GM12878 (cell line): ENCODE measurements at regions not wholly inside any gene's neighbourhood (a gene's known extent, or its start where the extent isn't known, plus 50 kb on each side); places are given as distances from the start of the nearest gene placed in this dataset.

Source experiments
- ATAC-seq: fragments of 200-7000 bp; cut with Tn5 transposase; 3 replicates; pipeline ENCODE4 v1.9.1; 2020; ENCODE audit warnings: mild to moderate bottlenecking, moderate library complexity
- BruUV-seq: library from RNA; stranded (reverse); fragments of 400-500 nt; replicated peaks from 2 replicates; lab custom pipeline; 2021; lab: Mats Ljungman, UMichigan
- CTCF ChIA-PET: fragments of 300-600 bp; sonication (Branson Sonifier 250); formaldehyde crosslinking; extraction: SDS; loops from one replicate; lab custom pipeline; 2021; ENCODE audit warnings: inconsistent platforms; lab: Yijun Ruan, JAX
- POLR2A ChIA-PET: fragments of 350-600 bp; formaldehyde crosslinking; extraction: SDS; loops from one replicate; lab custom pipeline; 2021; ENCODE audit warnings: inconsistent platforms; lab: Charles Lee
- RAD21 ChIA-PET: fragments of 300-600 bp; sonication (Branson Sonifier 250); formaldehyde crosslinking; loops from one replicate; lab custom pipeline; 2023; ENCODE audit warnings: antibody characterized with exemption; ENCODE audit not compliant: unreplicated experiment; lab: Charles Lee
- SMC1A ChIA-PET: fragments of 300-600 bp; sonication (Branson Sonifier 250); formaldehyde crosslinking; loops from one replicate; lab custom pipeline; 2023; ENCODE audit not compliant: unreplicated experiment, uncharacterized antibody; lab: Charles Lee
- DNase-seq: peaks from one replicate; pipeline ENCODE4 v3.0.0-alpha.2; 2011; ENCODE audit warnings: low read depth, low spot score
- FAIRE-seq: peaks from 3 replicates; lab custom pipeline; 2011; peaks lifted over from hg19 to GRCh38; lab: Jason Lieb, UNC
- H2AFZ ChIP-seq: 2 replicates; pipeline ENCODE4 v1.6.0; 2011; ENCODE audit warnings: low read depth, low read length, control low read depth; ENCODE audit not compliant: control insufficient read depth
- H3K27ac ChIP-seq: 2 replicates; pipeline ENCODE4 v1.5.1; 2011; ENCODE audit warnings: control low read depth; ENCODE audit not compliant: control insufficient read depth, insufficient read depth
- H3K27me3 ChIP-seq, 2 experiments: replicated peaks in 1 of 2; 2 replicates each; pipeline versions ENCODE4 v1.6.0 to v1.6.1; 2011; ENCODE audit warnings: low read length in 1 of 2; ENCODE audit not compliant: control insufficient read depth in 2 of 2, insufficient read depth in 2 of 2
- H3K36me3 ChIP-seq, 2 experiments: 2 replicates each; pipeline ENCODE4 v1.5.1; 2011; ENCODE audit warnings: low read length in 1 of 2; ENCODE audit not compliant: control insufficient read depth in 2 of 2, insufficient read depth in 2 of 2
- H3K4me1 ChIP-seq: 2 replicates; pipeline ENCODE4 v1.6.1; 2011; ENCODE audit warnings: mild to moderate bottlenecking, low read length, moderate library complexity, mixed read lengths; ENCODE audit not compliant: control insufficient read depth, insufficient read depth
- H3K4me2 ChIP-seq: 2 replicates; pipeline ENCODE4 v1.6.0; 2011; ENCODE audit warnings: control low read depth; ENCODE audit not compliant: control insufficient read depth, insufficient read depth
- H3K4me3 ChIP-seq: fragments of 200-600 bp; sonication (generic); 2 replicates; pipeline ENCODE4 v1.5.1; 2016
- H3K79me2 ChIP-seq: 2 replicates; pipeline ENCODE4 v1.6.0; 2011; ENCODE audit warnings: low read length; ENCODE audit not compliant: control insufficient read depth, insufficient read depth
- H3K9ac ChIP-seq: 2 replicates; pipeline ENCODE4 v1.8.0; 2011; ENCODE audit warnings: low read length, control low read depth, mixed read lengths; ENCODE audit not compliant: control insufficient read depth, insufficient read depth
- H3K9me3 ChIP-seq: replicated peaks from 3 replicates; pipeline ENCODE4 v1.5.1; 2011; ENCODE audit warnings: mild to moderate bottlenecking, low read length; ENCODE audit not compliant: control insufficient read depth, insufficient read depth
- H4K20me1 ChIP-seq: 2 replicates; pipeline ENCODE4 v1.6.0; 2011; ENCODE audit not compliant: control insufficient read depth, insufficient read depth
- BHLHE40 ChIP-seq, 2 experiments: fragments of 450-650 bp in 1 of 2; IDR thresholded peaks; 2 replicates each; pipeline ENCODE4 v1.6.1; 2011 to 2017; ENCODE audit warnings: low read depth in 2 of 2, borderline replicate concordance in 1 of 2, improper control_type of control experiment in 1 of 2, low read length in 1 of 2, mild to moderate bottlenecking in 1 of 2
- BMI1 ChIP-seq: fragments of 450-650 bp; IDR thresholded peaks from 2 replicates; pipeline ENCODE4 v1.6.1; 2016; ENCODE audit warnings: mild to moderate bottlenecking, moderate library complexity, borderline replicate concordance
- BRCA1 ChIP-seq: IDR thresholded peaks from 2 replicates; pipeline ENCODE4 v1.6.1; 2011; ENCODE audit warnings: low read depth, low read length, improper control_type of control experiment
- CHD1 ChIP-seq: IDR thresholded peaks from 2 replicates; pipeline ENCODE4 v1.6.1; 2012; ENCODE audit warnings: low read depth, low read length, improper control_type of control experiment
- DPF2 ChIP-seq: fragments of 450-650 bp; IDR thresholded peaks from 2 replicates; pipeline ENCODE4 v1.6.1; 2017; ENCODE audit warnings: mild to moderate bottlenecking
- E4F1 ChIP-seq: fragments of 450-650 bp; IDR thresholded peaks from 2 replicates; pipeline ENCODE4 v1.6.1; 2018; ENCODE audit warnings: borderline replicate concordance, mild to moderate bottlenecking; ENCODE audit not compliant: partially characterized antibody
- GATAD2B ChIP-seq: fragments of 450-650 bp; conservative IDR thresholded peaks from 2 replicates; pipeline ENCODE4 v1.6.1; 2017; ENCODE audit warnings: low read depth, mild to moderate bottlenecking, moderate library complexity
- IKZF1 ChIP-seq: fragments of 450-650 bp; conservative IDR thresholded peaks from 2 replicates; pipeline ENCODE4 v1.6.1; 2017; ENCODE audit warnings: antibody characterized with exemption, mild to moderate bottlenecking
- JUND ChIP-seq: IDR thresholded peaks from 2 replicates; pipeline ENCODE4 v1.6.1; 2012; ENCODE audit warnings: low read depth, mild to moderate bottlenecking, low read length, improper control_type of control experiment, moderate library complexity
- KDM1A ChIP-seq: fragments of 200-600 bp; sonication (generic); IDR thresholded peaks from 2 replicates; pipeline ENCODE4 v1.6.1; 2016; ENCODE audit warnings: borderline replicate concordance
- NR2C1 ChIP-seq: fragments of 450-650 bp; IDR thresholded peaks from 2 replicates; pipeline ENCODE4 v1.6.1; 2017; ENCODE audit warnings: antibody characterized with exemption, mild to moderate bottlenecking, moderate library complexity
- RAD21 ChIP-seq: IDR thresholded peaks from 2 replicates; pipeline ENCODE4 v1.6.1; 2011; ENCODE audit warnings: mild to moderate bottlenecking, low read depth, low read length, moderate library complexity; ENCODE audit not compliant: insufficient read depth
- ZBED1 ChIP-seq: IDR thresholded peaks from 2 replicates; pipeline ENCODE4 v1.6.1; 2016; ENCODE audit warnings: borderline replicate concordance
- WGBS: methylation state at CpG from one replicate; pipeline ENCODE4 v1.1.6; 2016; ENCODE audit warnings: low lambda C conversion rate; ENCODE audit not compliant: insufficient replicate concordance, insufficient coverage; ENCODE audit errors: missing lambda C conversion rate; 5-methylcytosine and 5-hydroxymethylcytosine counted together
- in situ Hi-C: fragments of 300-500 bp; cut with MboI; formaldehyde crosslinking; loops from 9 replicates; pipeline ENCODE4 v1.14.3; 2018; ENCODE audit warnings: mixed read lengths
- intact Hi-C: fragments of 100-400 bp; cut with micrococcal nuclease; formaldehyde crosslinking; loops from one replicate; pipeline ENCODE4 v1.14.2; 2022; ENCODE audit not compliant: unreplicated experiment

DNA sequence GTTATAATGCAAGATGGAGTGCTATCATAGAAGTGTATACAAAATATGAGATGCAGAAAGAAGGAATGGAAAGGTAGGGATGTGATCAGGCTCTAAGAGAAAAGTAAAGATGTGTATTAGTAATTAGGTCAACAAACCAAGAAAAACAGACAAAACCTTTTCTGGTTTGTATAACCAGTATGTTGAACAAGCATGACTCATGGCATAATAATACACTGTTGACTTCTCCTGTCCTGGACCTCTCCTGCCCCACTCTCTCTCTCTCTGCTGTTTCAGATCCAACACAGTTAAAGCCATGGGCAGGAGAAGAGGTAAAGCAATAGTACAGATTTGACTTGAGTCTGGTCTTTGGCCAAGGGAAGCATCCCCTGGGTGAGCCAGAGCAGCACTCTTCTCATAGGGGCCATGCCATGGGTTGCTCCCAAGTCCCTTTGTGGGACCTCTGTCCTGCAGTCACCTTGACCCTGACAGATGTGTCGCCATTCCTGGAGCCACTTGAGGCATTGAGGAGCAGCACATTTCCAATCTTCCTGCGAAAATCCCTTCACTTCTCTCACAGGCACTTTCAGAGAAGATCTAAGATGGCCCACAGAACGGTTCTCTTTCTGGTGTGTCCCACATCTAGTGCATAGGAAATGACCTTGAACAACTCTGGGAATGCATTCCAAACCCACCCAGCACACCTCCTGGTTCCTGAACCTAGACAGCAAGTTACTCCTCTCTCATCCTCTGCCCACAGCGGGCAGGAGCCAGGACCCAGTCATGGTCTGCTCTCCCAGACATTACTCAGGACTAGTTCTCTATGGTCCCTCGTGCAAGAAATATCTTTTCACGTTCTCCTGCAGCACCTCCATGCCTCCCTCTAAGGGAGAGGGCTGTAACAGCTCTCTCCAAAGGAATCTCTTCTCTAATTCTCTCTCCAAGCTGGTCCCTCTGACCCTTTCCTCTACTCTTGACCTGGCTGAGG is 58.2 kb upstream of the PRSS23 start:
- Histone ChIP-seq H2AFZ (no peak overlapping the region), H3K4me2 (no peak overlapping the region), H3K4me3 (no peak overlapping the region), H3K79me2 (no peaks in the 10 kb centered on the region), H4K20me1 (no peaks in the 10 kb centered on the region), H3K36me3 (no peaks in the 10 kb centered on the region), H3K27ac (no peak overlapping the region), H3K9ac (no peak overlapping the region), H3K9me3 (no peaks in the 10 kb centered on the region), H3K4me1 (no peaks in the 10 kb centered on the region), H3K27me3 (no peaks in the 10 kb centered on the region; a peak in 2 of 4 replicates)
- in situ Hi-C loops, result no loop called here
- no TSS peak for BruUV-seq
- WGBS, result 14% methylated on average over 5 of the region's 6 CpGs
- no peak for ATAC-seq
- DNase-seq, result no peak
- intact Hi-C loops, result no loop called here
- POLR2A ChIA-PET, result no interaction called here
- CTCF ChIA-PET, result interaction anchor here (0.8 kb wide), 1 partner anchor 134 kb away, joined by 3 read pairs; no protein-coding TSS in a partner anchor
- no peak for TF ChIP-seq E4F1
- FAIRE-seq, result no peak
- SMC1A ChIA-PET, result no interaction called here
- RAD21 ChIA-PET, result no interaction called here

GRCh38 chr11:86741484-86741835 is 58.9 kb upstream of the PRSS23 start:
- SMC1A ChIA-PET, result no interaction called here
- no peaks in the 10 kb centered on the region for H3K4me1 ChIP-seq
- ATAC-seq, result no peak
- no peaks in the 10 kb centered on the region for H3K36me3 ChIP-seq
- H3K27me3 ChIP-seq, result no peaks in the 10 kb centered on the region; a peak in 2 of 4 replicates
- CTCF ChIA-PET, result interaction anchor here (0.8 kb wide), 1 partner anchor 133 kb away, joined by 3 read pairs; no protein-coding TSS in a partner anchor
- RAD21 ChIA-PET, result no interaction called here
- no peak overlapping the region for H3K9ac ChIP-seq
- no peak overlapping the region for H3K4me2 ChIP-seq
- no peak for FAIRE-seq
- intact Hi-C loops, result no loop called here
- in situ Hi-C loops, result no loop called here
- no peaks in the 10 kb centered on the region for H4K20me1 ChIP-seq
- no peak overlapping the region for H2AFZ ChIP-seq
- no TSS peak for BruUV-seq
- H3K4me3 ChIP-seq, result no peak overlapping the region
- POLR2A ChIA-PET, result no interaction called here
- DNase-seq, result no peak
- no peak overlapping the region for H3K27ac ChIP-seq
- no peaks in the 10 kb centered on the region for H3K79me2 ChIP-seq
- no peaks in the 10 kb centered on the region for H3K9me3 ChIP-seq
- TF ChIP-seq ZBED1, result no peak
- TF ChIP-seq NR2C1, result no peak
- no peak for TF ChIP-seq CHD1
- no peak for TF ChIP-seq BMI1
- TF ChIP-seq JUND, result no peak
- TF ChIP-seq BHLHE40 (IDR thresholded peaks at IDR 0.05; ENCODE audit: borderline replicate concordance in 1 of 2, low read depth in 2 of 2, low read length in 1 of 2), result no peak
- TF ChIP-seq KDM1A, result no peak
- TF ChIP-seq IKZF1, result no peak
- no peak for TF ChIP-seq DPF2
- no peak for TF ChIP-seq BRCA1
- no peak for TF ChIP-seq RAD21
- no peak for TF ChIP-seq GATAD2B
